Mesothelial cell of epicardium (in vitro differentiated cells): ENCODE measurements at regions not wholly inside any gene's neighbourhood (a gene's known extent, or its start where the extent isn't known, plus 50 kb on each side); places are given as distances from the start of the nearest gene placed in this dataset.

Source experiments
- DNase-seq, 2 experiments: peaks; one replicate each; pipeline ENCODE4 v3.0.0; 2021; ENCODE audit warnings: low spot score in 2 of 2; ENCODE audit not compliant: unreplicated experiment in 2 of 2
- H3K27ac Mint-ChIP-seq: 2 replicates; pipeline ENCODE4 v1.8.0; 2021; ENCODE audit warnings: mixed read lengths
- H3K27me3 Mint-ChIP-seq: 2 replicates; pipeline ENCODE4 v1.8.0; 2021; ENCODE audit warnings: low read depth, mixed read lengths
- H3K36me3 Mint-ChIP-seq: 2 replicates; pipeline ENCODE4 v1.8.0; 2021; ENCODE audit warnings: mixed read lengths
- H3K4me1 Mint-ChIP-seq: 2 replicates; pipeline ENCODE4 v1.8.0; 2021; ENCODE audit warnings: mixed read lengths
- H3K4me3 Mint-ChIP-seq: 2 replicates; pipeline ENCODE4 v1.8.0; 2021; ENCODE audit warnings: mild to moderate bottlenecking, moderate library complexity, mixed read lengths
- H3K9me3 Mint-ChIP-seq: 2 replicates; pipeline ENCODE4 v1.8.0; 2021; ENCODE audit warnings: mixed read lengths
- CTCF ChIP-seq: fragments of 200-600 bp; sonication (generic); IDR thresholded peaks from one replicate; pipeline ENCODE4 v1.5.0; 2021; ENCODE audit warnings: antibody characterized with exemption; ENCODE audit not compliant: unreplicated experiment

GRCh38 chr10:78434886-78435285 is 401.2 kb downstream of the RPS24 start:
- H3K9me3 Mint-ChIP-seq = no peaks in the 10 kb centered on the region
- no peak for TF ChIP-seq CTCF
- H3K4me3 Mint-ChIP-seq = no peak overlapping the region
- H3K36me3 Mint-ChIP-seq = no peaks in the 10 kb centered on the region
- DNase-seq = no peak
- H3K4me1 Mint-ChIP-seq = peaks cover 48% of the 10 kb centered on the region
- no peaks in the 10 kb centered on the region for H3K27me3 Mint-ChIP-seq
- no peak overlapping the region for H3K27ac Mint-ChIP-seq

DNA sequence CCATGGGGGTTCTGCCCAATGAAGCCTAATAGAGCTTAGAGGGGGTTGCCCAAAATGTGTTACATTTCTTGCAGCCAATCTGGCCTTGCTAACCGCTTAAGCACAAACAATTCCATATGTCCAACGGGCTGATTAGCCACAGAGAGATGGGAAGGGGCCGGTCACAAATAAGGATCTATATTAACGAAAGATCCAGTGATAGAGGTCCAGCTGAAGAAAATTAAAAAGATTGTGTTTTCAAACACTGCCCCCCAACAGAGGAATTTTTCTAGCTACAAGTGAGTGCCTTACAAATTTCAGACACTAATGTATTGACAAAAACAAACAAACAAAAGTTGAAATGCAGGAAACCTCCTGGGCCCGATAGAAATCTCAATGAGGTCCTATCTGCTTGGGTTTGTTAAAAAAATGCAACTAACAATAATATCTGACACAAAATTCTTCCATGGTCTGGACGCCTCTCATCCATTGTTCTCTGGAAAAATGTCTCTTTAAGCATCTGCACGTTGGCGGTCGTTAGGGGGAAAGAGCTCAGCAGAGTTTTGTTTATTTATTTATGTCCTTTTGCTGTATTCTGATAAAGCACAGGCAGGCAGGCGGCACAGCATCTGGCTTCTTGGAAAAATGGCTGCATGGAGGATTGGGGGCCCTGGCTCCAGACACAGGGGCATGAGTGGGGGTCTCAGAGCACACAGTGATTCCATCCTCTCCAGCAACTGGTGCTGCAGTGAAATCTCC is 402.0 kb downstream of the RPS24 start:
- TF ChIP-seq CTCF = no peak
- no peak for DNase-seq
- H3K27me3 Mint-ChIP-seq = no peaks in the 10 kb centered on the region
- H3K4me1 Mint-ChIP-seq = peaks cover 50% of the 10 kb centered on the region
- H3K4me3 Mint-ChIP-seq = no peak overlapping the region
- no peaks in the 10 kb centered on the region for H3K36me3 Mint-ChIP-seq
- peak overlapping the region; percentile 49 for H3K27ac Mint-ChIP-seq
- no peaks in the 10 kb centered on the region for H3K9me3 Mint-ChIP-seq

DNA sequence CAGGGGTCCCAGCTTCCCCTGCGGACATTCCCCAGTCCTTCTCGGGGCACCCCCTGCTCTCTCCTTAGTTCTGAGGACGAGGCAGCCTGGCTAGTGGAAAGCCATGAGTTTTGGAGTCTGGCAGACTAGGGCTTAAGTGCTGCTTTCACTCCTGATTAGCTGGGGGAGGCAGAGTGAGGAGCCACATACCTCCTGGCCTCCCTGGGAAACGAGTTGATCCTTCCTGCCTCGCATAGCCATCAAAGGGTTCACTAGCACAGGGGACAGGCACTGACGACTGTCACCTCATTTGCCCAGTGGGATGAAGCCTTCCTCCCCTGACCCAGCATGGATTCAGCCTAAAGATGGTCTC is 402.5 kb downstream of the RPS24 start:
- no peaks in the 10 kb centered on the region for H3K36me3 Mint-ChIP-seq
- no peaks in the 10 kb centered on the region for H3K27me3 Mint-ChIP-seq
- no peaks in the 10 kb centered on the region for H3K9me3 Mint-ChIP-seq
- peak overlapping the region; percentile 49 for H3K27ac Mint-ChIP-seq
- TF ChIP-seq CTCF = no peak
- no peak overlapping the region for H3K4me3 Mint-ChIP-seq
- H3K4me1 Mint-ChIP-seq = peaks cover 52% of the 10 kb centered on the region
- no peak for DNase-seq

DNA sequence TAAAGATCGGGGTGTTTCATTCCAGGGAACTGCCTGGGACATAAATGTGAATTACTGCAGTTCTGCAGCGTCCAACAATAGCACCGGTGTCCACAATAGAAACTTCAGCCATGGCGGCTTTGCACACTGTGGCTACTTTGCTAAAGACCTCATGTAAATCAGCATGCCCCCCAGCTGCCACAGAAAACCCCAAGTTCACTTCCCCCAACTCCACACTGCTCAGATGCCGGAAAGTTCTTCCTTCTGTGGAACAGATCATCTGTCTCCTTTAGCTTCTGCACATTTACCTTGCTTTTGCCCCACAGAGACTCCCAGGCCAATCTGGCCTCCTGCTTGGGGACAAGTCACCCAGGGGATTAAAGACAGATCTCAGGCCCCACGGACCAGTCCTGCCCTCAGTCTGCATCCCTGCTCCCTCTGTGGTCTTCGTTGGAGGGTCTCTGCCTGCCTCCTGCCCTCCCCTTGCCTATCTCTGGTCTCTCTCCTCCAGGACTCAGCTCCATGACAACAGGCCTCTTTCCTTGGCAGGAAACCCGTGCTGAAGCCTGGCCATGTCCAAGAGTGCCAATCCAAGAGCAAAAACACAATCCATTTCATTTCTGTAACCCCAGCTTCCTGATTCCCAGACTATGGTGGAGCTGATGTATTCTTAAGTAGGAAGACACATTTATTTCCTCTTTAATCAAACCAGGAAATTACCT is 403.2 kb downstream of the RPS24 start:
- Mint-ChIP-seq H3K4me1 (peaks cover 53% of the 10 kb centered on the region), H3K36me3 (no peaks in the 10 kb centered on the region), H3K27me3 (no peaks in the 10 kb centered on the region), H3K9me3 (no peaks in the 10 kb centered on the region), H3K4me3 (no peak overlapping the region), H3K27ac (peak overlapping the region; percentile 49)
- no peak for TF ChIP-seq CTCF
- no peak for DNase-seq

- no peaks in the 10 kb centered on the region for H3K27me3 Mint-ChIP-seq
- H3K27ac Mint-ChIP-seq = no peak overlapping the region
- H3K36me3 Mint-ChIP-seq = no peaks in the 10 kb centered on the region
- H3K4me3 Mint-ChIP-seq = no peak overlapping the region
- no peak for TF ChIP-seq CTCF
- DNase-seq = no peak
- H3K9me3 Mint-ChIP-seq = no peaks in the 10 kb centered on the region
- H3K4me1 Mint-ChIP-seq = peaks cover 53% of the 10 kb centered on the region
Observed at GRCh38 chr10:78437407-78437768, 403.7 kb downstream of the RPS24 start.
